Forelimb muscle (tissue), 1 donor: ENCODE measurements at regions not wholly inside any gene's neighbourhood (a gene's known extent, or its start where the extent isn't known, plus 50 kb on each side); places are given as distances from the start of the nearest gene placed in this dataset.
"Not testable (repeated sequence)": the region's sequence is repeated elsewhere in the genome, so short reads cannot be mapped to it uniquely, and the experiment has no call there.

ENCODE experiments used
- DNase-seq: peaks from one replicate; pipeline ENCODE4 v3.0.0-alpha.2; 2013; ENCODE audit warnings: low read depth

DNA sequence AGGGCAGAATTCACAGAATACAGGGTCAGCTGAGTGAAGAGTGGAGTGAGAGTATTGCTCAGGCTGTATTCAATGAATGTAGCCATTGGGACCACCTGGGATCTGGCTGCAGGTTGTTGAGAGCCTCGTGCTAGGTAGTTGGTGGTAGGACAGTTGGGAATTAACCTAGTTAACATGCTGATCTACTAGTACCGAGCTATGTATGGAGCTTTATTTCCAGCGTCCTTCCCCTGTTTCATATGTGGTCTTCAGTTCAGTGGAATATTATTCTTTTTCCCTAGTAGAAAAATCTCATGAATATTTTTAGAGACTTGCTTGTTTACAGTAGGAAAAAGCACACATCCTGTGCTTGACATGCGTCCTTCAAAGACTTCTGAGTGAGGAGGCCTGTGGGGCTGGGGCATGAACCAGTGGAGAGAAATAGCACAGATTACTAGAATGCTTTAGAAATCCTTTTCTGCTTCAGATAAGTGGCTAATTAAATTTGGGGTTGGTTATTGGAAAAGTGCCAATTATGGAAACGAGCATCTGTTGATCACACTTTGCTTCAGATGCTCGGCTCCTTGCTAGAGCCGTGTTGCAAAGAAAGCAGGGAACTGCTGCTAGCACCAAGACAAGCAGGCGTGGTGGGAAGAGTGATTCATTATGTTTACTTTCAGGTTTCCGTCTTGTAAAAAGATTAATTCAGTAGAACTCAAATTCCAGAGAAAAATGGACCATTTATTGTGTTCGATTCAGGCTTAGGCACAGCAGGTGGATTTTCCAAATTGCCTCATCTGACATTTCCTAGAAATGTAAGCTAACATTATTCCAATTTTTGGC, 53.6 kb downstream of the ARF6 start:
- no peak for DNase-seq

DNA sequence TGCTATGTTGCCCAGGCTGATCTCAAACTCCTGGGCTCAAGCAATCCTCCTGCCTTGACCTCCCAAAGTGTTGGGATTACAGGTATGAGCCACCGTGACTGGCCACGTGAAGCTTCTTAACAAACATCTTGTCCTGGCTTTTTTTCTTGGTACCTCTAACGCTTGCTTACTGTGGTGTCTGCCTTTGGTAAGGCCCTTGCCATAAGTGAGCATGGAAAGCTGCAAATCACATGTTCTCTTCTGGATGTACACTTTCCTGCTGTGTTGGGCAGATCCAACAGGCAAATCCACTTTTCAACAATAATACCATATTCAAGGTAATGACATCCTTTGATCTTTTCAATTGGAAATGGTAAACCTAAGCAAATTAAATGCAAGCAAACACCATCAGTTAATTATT, 54.6 kb downstream of the ARF6 start:
- no peak for DNase-seq

DNA sequence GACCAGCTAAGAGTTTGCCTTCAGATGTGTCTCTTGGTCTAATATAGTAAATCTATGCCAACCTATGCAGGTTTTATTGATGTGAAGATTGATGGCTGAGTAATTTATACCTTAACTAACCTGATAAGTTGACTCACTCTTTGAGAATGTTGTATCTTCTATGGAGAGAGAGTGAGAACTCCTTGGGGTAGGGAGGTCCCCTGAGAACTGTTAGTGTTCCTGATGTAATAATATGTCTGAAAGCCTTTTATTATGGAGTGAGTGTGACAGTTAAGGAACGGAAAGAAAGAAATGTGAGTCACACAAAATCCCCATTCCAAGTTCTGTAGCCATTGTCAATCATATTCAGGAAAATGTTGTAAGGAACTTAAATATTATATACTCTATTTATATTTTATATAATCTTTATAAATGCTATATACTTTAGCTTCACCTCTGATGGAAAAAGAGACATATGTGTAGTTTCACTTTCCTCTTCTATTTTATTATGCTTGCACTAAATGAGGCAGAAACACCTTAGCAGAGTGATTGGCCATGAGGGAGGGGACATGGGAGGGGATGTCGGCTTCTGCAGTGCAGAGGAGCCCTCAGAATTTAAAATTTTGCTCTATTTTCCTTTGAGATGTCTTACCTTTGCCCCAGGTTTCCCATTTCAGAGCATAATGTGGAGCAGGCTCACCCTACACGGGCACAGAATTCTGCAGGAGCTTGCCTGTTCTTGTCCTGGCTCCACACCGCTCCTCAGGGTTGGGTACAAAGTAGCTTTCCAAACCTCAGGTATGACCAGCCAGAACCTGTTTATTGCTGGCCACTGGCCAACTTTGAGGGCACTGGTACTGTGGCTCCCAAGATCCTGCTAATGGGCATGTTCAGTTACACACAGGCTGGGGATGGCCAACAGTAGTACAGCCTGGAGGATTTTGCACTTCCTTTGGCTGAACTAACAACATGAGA, 57.7 kb downstream of the ARF6 start:
- no peak for DNase-seq

DNA sequence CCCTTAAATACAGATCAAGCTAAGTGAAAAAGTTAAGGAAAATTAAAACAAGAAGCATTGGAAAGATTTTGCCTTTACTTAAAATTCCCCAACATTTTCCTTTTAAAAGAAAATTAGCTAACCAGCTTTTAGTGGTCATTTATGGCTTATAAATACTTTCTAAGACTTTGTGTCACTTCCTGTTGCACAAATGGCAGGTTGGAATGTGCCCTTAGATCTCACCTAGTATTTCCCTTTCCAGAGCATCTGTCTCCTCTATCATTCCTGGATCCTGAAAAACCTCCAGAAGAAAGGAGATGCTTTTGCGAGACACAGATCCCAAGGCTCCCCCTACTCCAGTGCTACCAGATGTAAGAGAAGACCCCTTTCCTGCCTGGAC, 58.3 kb downstream of the ARF6 start:
- DNase-seq, result no peak

DNA sequence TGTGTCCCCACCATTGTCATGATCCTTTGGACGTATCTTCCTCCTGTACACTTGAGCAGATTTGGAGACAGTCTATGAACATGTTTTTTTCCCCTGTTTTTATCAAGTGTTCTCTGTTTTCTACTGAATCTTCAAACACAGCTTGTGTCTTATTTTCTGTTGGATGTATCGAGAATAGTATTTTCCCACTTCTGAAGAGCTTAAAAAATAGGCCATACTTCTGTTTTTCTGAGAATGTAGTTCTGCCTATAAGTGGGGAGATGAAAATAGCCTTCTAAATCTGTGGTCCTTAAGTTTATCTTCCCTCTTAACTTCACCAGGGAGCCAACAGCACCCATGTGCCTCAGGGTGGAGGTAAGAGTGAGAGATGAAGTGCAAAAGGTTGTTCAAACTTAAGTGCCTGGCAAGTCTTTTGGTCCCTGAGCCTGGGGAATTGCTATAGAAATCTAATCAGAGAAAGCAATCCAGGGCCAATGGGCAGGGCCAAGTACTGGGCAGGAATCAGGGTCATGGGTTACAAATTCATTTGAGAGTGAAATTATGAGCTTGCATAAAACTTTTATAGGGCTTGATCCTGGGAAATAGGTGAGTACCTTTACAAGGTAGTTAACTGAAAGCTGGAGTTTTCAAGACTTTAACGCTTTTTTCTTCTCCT, 58.9 kb downstream of the ARF6 start:
- DNase-seq, result no peak

DNA sequence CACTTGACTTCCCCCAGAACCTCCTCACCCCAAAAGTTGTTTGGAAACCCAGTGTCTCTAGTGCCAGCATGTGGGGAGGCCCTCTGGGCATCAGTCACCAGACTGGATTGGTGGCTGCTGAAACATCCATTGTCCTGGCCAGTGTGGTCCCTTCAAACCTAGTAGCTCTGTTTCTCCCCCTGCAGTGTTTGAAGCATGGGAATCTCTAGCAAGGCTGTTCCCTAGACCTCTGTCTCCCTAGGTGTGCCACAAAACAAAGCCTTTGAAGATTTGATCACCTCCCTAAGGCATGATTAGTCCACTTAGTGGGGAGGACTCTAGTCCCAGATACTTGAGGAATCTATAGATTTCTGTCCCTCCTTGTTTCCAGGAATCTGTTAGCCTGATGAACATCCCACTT, 60.3 kb downstream of the ARF6 start:
- DNase-seq, result no peak

DNA sequence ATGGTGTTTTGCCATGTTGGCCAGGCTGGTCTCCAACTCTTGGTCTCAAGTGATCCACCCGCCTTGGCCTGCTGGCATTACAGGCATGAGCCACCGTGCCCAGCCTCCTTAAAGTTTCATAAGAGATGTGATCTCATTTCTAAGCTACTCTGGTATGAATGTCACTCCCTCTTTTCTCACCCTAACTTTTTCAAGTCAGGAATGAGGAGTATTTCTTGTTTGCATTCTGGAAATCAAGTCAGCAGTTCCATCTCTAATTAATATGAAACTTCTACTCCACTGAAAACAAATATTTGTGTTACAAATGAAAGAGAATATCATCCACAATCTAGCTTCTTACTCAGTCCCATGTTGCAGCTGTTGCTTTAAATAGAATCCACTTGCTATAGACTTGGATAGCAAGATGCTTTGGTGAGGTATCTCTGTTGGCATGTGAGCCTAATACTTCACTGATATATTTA, 61.3 kb downstream of the ARF6 start:
- no peak for DNase-seq

DNA sequence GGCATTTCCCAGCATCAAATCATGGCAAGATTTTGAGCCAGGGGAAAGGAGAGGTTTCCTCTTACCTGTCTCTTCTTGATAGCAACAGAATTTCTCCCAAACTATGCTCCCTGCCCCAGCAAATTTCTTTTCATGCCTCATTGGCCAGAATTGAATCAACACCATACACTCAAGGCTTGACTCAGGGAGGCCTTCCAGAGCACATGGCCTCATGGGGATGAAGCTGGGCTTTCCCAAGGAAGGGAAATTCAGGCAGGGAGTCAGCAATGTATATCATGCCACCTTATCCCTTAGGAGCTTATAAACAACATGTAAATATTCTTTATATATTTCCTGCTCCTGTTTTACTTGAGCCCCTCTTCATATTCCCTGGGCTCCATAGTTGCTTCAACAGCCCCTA, 62.1 kb downstream of the ARF6 start:
- DNase-seq, result no peak

DNA sequence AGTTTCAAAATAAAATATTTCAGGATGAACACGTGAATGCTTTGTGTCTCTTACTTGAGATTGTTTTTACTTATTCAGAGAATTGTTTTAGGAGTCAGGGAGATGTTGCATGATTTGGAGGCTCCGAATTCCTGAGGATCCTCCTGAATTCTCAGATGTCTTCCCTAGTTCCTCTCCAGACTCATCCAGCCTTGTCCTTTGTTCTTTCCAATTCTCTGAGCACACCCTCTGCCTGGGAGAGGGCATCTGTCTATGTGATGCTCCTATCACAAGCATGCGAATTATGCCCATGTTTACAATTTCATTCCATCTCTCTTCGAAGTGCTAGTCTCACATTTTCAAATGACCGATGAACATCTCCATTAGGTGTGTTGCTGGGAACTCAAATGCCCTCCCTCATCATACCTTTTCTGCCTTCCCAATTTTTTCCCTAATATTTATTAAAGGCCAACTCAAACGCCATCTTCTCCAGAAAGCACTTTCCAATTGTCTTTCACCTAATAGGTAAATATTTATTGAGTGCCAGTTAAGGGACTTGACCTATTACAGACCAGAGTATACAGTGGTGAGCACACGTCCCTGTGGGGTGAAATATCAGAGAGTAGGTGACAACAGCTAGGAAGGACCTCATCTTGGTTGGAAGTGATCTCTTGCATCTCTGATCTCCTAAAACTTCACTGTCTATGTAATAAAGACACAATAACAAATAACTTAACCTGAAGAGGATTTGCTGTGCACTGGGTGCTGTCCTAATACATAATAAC, 64.4 kb downstream of the ARF6 start:
- DNase-seq, result no peak

DNA sequence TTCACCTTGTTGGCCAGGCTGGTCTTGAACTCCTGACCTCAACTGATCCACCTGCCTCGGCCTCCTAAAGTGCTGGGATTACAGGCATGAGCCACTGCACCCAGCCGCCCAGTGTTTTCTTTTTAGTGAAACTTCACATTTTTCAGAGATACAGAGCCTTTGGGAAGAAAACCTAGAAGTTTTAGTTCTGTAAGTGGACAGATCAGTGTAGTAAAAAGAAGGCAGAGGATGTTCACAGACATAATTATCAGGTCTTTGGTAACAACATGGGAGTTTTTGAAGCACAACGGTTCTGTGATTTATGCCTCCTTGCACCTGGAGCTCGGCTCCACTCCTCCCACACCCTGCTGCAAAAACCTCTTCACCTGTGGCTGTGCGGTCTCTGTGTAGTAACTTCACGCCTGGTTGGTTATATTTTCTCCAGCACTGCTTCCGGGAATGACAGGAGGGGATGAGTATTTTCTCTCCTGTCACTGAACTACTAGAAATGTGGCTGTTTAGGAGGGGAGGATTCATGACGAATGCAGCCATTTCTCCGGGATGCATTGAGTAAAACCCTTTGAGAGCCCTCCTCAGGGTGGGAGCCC, 67.0 kb downstream of the ARF6 start:
- no peak for DNase-seq

DNA sequence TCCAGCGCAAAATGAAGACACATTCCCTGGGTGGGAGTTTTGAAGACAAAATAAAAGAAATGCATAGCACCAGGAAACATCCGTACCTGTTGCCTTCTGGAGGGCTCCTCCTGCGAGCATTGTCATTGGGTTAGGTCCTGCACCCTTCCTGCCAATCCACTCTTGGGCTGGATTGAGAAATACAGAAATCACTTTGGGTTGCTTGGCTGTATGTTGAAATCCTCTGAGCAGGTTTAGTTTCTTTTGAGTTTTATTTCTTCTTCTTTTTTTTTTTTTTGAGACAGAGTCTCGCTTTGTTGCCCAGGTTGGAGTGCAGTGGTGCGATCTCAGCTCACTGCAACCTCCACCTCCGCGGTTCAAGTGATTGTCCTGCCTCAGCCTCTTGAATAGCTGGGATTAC, 67.6 kb downstream of the ARF6 start:
- DNase-seq, result no peak

DNA sequence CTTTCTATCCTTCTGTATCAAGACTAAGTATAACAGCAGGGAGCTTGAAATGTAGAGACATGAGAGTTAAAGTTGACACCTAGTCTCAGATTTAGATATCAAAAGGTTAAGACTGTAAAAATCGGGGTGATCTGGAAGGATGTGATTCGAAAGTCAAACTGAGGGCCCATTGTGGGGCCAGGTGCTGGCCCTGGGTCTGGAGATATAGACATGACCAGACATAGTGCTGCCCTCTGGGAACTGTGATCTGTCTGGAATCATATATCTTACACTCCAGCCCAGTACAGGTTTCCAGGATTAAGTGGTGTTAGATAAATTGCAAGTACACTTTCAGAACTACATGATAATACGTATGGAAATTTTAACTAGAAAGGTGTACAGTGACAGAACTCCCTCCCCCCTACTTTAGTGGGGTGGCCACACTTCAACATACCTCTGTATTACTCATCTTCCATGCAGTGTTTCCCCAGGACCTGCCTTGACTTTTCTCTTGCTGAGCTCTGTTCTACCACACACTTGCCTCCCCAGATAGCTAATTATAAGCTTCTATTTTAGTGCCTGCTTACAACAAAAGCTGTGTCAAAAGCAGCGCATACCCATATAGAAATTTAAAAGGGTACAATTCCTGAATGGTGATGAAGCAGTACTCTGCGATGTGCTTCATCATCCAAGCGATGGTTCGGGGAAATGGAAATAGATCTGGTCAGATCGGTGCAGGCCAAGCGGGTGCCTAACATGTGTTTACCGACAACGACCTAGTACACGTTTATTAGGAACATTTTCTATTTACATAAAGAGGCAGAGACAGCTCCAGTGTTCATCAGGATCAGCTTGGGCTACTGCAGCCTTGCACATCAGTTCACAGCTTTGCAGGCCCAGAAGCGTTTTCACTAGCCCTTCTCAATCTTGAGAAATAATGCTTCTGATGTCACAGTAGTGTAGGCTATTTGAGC, 68.7 kb downstream of the ARF6 start:
- DNase-seq, result no peak

DNA sequence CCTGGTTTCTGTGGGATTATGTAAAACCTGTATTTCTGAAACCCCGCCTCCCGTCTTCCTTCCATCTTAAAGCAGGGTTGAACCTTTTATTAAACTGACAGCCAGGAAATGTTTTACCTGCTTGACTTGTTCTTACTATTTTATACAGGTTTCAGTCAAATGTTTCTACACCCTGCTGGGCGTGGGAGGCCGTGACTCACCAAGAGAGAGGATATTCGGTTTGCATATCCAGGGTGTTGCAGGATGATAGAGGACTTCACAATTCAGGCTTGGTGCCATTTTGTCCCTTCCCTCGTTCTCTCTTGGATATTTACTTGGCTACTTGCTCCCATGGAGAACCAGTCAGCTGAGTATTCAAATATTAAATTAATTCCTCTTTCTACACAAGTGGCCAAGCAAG, 69.7 kb downstream of the ARF6 start:
- no peak for DNase-seq

DNA sequence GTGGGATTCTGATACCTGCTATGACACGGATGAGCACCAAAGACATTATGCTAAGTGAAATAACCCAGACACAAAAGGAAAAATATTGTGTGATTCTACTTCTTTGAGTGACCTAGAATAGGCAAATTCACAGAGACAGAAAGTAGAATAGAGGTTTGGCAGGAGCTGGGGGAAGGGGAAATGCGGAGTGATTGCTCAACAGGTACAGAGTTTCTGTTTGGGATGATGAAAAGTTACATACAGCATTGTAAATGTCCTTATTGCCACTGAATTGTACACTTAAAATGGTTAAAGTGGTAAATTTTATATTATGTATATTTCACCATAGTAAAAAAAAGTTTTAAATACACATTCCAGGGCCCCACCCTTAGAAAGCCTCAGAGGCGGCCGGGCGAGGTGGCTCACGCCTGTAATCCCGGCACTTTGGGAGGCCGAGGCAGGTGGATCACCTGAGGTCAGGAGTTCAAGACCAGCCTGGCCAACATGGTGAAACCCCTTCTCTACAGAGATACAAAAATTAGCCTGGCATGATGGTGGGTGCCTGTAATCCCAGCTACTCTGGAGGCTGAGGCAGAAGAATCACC, 72.3 kb downstream of the ARF6 start:
- not testable (repeated sequence) for DNase-seq

DNA sequence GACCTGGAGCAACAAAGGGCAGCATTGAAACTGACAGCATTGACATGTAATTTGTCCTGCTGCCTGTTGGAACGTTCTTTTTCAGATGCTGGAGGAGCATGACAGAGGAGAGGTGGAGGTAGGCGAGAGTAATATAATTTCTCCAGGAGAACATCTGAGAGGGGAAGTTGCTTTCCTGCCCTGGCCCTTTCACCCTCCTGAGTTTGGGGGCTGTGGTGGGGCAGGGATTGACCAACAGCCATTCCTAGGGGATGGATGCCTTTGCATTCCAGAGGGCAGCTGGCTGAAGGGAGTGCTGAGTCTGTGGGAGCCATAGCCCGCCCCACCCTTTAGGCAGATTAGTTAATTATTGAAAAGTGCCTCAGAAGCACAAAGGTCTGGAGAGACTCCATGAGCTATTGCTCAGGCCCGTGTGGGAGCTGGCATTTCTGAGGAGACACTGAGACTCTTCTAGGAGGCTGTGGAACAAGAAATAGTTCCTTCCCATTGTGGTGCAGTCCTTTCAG, 73.5 kb downstream of the ARF6 start:
- no peak for DNase-seq

DNA sequence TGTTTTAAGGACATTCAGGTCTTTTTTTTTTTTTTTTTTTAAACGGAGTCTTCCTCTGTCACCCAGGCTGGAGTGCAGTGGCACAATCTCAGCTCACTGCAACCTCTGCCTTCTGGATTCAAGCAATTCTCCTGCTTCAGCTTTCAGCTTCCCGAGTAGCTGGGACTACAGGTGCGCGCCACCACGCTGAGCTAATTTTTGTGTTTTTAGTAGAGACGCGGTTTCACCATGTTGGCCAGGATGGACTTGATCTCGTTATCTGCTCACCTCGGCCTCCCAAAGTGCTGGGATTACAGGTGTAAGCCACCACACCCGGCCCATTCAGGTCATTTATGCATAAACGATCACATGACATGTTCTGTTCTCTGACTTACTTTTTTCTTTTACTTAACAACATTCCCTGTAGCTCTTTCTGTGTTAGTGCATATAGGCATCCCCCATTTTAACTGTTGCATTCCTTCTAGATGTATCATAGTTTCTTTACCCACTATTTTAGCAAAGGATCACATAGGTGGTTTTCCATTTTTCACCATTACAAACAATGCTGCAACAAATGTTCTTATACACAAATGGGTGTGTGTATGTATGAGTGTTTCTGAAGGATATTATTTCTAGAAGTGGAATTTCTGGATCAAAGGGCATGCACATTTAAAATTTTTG, 74.2 kb downstream of the ARF6 start:
- DNase-seq, result no peak

DNA sequence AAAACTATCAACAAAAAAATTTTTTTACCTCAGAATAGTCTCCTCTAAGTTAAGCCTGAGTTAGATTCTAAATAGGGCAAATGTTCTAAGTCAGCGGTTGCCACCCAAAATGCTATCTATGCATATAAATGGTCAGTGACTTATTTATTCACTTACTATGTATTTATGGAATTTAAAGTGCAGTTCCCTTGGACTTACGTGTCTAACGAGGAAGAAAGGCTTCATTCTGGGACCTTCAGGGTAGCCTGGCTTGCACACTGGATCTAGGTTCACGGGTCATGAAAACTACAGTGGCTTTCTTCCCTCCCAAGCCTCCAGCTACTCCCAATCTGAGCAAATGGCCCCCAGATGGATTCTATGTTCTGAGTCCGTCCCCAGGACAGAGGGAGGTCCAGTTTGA, 77.1 kb downstream of the ARF6 start:
- DNase-seq, result no peak

DNA sequence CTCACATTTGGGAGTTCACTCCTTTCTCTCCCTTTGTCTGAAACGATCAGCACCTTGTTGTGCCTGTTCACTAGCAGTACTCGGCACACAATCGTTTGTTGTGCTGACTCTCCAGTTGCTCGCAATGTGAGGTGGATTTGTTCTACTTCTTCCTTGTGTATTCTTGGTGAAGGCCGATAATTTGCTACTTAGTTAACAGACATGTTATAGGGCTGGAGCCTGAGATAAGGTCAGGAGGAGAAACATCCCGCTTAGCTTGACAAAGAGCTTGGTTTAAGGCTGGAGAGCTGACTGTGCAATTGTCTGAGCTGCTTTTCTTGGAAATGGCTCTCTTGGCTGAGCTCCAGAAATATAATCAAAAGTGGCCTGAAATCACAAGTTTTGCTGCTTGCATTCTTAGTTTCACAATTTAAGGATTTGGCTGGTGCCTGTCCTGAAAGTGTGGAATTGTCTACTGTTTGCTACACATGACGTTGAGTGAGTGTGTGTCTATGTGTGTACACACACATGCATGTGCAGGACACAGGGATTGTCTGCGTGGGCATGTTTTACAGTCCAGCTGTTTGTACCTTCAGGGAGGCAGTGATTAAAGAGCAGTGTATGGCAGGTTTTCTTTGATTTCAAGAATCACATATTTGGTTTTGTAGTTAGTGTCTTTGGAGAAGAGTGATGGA, 77.7 kb downstream of the ARF6 start:
- no peak for DNase-seq
